ENCODE measurements at regions not wholly inside any gene's neighbourhood (a gene's known extent, or its start where the extent isn't known, plus 50 kb on each side); places are given as distances from the start of the nearest gene placed in this dataset.

DNA sequence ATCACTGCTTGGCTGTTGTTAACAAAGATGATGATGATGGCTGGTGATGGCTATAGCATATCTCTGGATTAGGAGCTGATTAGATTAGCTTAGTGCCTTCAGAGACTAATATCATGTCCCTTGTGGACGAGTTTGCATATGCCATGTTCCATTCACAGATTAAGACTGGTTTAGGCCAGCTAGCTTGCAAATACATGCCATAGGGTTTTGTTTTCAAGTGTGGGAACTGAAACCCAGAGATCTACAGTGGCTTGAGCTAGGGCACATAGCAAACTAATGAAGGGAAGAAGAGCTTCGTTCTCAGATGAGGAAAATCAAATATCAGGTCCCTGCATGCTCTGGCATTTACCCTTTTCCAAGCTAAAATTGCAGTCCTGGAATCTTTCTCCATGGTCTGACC lies 492.3 kb downstream of the MAGEE1 start:
- TF ChIP-seq, protein P1, sequence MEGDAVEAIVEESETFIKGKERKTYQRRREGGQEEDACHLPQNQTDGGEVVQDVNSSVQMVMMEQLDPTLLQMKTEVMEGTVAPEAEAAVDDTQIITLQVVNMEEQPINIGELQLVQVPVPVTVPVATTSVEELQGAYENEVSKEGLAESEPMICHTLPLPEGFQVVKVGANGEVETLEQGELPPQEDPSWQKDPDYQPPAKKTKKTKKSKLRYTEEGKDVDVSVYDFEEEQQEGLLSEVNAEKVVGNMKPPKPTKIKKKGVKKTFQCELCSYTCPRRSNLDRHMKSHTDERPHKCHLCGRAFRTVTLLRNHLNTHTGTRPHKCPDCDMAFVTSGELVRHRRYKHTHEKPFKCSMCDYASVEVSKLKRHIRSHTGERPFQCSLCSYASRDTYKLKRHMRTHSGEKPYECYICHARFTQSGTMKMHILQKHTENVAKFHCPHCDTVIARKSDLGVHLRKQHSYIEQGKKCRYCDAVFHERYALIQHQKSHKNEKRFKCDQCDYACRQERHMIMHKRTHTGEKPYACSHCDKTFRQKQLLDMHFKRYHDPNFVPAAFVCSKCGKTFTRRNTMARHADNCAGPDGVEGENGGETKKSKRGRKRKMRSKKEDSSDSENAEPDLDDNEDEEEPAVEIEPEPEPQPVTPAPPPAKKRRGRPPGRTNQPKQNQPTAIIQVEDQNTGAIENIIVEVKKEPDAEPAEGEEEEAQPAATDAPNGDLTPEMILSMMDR (IDR thresholded peaks at IDR 0.05), result no peak
- no peak for TF ChIP-seq POLR2A (IDR thresholded peaks at IDR 0.05)
- no peak for TF ChIP-seq EP300 (IDR thresholded peaks at IDR 0.05)

All from tibial nerve (tissue), 4 donors.